ENCODE measurements at regions not wholly inside any gene's neighbourhood (a gene's known extent, or its start where the extent isn't known, plus 50 kb on each side); places are given as distances from the start of the nearest gene placed in this dataset.

GRCh38 chr2:40783704-40784103 is 331.8 kb upstream of the SLC8A1 start:
- DNase-seq (ENCODE audit: low read depth): no peak
- TF ChIP-seq, protein P1, sequence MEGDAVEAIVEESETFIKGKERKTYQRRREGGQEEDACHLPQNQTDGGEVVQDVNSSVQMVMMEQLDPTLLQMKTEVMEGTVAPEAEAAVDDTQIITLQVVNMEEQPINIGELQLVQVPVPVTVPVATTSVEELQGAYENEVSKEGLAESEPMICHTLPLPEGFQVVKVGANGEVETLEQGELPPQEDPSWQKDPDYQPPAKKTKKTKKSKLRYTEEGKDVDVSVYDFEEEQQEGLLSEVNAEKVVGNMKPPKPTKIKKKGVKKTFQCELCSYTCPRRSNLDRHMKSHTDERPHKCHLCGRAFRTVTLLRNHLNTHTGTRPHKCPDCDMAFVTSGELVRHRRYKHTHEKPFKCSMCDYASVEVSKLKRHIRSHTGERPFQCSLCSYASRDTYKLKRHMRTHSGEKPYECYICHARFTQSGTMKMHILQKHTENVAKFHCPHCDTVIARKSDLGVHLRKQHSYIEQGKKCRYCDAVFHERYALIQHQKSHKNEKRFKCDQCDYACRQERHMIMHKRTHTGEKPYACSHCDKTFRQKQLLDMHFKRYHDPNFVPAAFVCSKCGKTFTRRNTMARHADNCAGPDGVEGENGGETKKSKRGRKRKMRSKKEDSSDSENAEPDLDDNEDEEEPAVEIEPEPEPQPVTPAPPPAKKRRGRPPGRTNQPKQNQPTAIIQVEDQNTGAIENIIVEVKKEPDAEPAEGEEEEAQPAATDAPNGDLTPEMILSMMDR (IDR thresholded peaks at IDR 0.05; ENCODE audit: control insufficient read depth, insufficient read depth, low read depth, low read length, missing control alignments): no peak

GRCh38 chr2:40786636-40787035 is 334.7 kb upstream of the SLC8A1 start:
- TF ChIP-seq, protein P1 (IDR thresholded peaks at IDR 0.05; ENCODE audit: control insufficient read depth, insufficient read depth, low read depth, low read length, missing control alignments): no peak
- no peak for DNase-seq (ENCODE audit: low read depth)
- no peak overlapping the region for H3K4me3 ChIP-seq (ENCODE audit: control insufficient read depth, low read depth, low read length)

More at GRCh38 chr2:40783704-40784103, 331.8 kb upstream of the SLC8A1 start:
- H3K4me3 ChIP-seq (ENCODE audit: control insufficient read depth, low read depth, low read length): no peak overlapping the region

- no peak for DNase-seq (ENCODE audit: low read depth)
- TF ChIP-seq, protein P1 (IDR thresholded peaks at IDR 0.05; ENCODE audit: control insufficient read depth, insufficient read depth, low read depth, low read length, missing control alignments): no peak
Observed at GRCh38 chr2:40797120-40797519, 345.2 kb upstream of the SLC8A1 start.

DNA sequence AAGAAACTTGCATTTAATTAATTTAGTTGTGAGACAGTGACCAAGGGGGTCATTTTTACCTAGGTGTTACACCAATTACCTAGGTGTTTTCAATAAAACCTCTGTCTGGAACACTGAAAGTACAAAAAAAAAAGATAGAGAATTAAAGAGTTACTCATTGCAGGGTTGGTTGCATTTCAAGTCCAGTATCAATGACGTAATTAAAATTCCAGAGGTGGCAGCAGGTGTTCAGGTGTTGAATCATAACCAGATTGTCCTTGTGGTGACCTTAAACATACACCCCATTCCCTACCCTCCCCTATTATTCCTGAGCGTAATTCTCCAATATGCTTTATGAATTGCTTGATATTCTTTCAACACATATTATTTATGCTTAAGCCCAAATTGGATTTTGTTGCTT is 352.0 kb upstream of the SLC8A1 start:
- TF ChIP-seq, protein P1 (IDR thresholded peaks at IDR 0.05; ENCODE audit: control insufficient read depth, insufficient read depth, low read depth, low read length, missing control alignments): no peak
- no peak for DNase-seq (ENCODE audit: low read depth)
- H3K4me3 ChIP-seq (ENCODE audit: control insufficient read depth, low read depth, low read length): no peak overlapping the region

More at GRCh38 chr2:40797120-40797519, 345.2 kb upstream of the SLC8A1 start:
- no peak overlapping the region for H3K4me3 ChIP-seq (ENCODE audit: control insufficient read depth, low read depth, low read length)

DNA sequence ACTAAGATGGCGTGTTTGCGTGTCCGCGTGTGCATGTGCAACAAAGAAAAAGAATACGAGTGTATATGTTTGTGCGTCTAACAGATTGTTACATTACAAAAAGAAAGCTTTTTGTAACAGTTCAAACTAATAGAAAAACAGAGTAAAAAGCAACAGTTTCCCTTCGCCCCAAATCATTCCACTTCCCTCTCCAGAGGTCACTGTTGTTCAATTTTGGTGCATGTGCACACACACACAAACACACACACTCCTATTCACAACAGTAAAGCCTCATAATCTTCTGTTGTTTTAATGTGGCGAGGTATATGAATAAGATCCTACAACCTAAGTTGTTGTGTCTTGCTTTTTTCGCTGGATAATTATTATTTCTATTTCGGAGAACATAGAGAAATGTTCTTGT is 357.3 kb upstream of the SLC8A1 start:
- DNase-seq (ENCODE audit: low read depth): no peak
- H3K4me3 ChIP-seq (ENCODE audit: control insufficient read depth, low read depth, low read length): no peak overlapping the region
- TF ChIP-seq, protein P1 (IDR thresholded peaks at IDR 0.05; ENCODE audit: control insufficient read depth, insufficient read depth, low read depth, low read length, missing control alignments): no peak

DNA sequence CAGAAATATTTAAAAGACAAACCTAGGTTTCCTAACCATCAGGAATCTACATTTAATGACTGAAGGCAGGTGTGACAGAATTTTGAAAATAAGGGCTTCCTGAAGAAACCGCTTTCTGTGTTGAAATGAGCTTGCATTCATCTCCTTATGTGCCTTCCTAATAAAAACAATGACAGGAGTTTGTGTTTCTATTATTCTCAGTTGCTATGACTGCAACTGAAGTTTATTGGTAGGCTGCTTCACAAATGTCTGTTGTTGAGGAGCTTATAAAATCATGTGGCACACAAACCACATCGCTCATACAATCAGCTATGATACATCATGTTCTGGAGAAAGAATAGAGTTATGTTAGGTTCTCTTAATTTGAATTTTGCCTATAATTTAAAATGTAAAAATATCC is 362.7 kb upstream of the SLC8A1 start:
- H3K4me3 ChIP-seq (ENCODE audit: control insufficient read depth, low read depth, low read length): no peak overlapping the region
- TF ChIP-seq, protein P1 (IDR thresholded peaks at IDR 0.05; ENCODE audit: control insufficient read depth, insufficient read depth, low read depth, low read length, missing control alignments): no peak
- no peak for DNase-seq (ENCODE audit: low read depth)

- no peak overlapping the region for H3K4me3 ChIP-seq (ENCODE audit: control insufficient read depth, low read depth, low read length)
- DNase-seq (ENCODE audit: low read depth): no peak
- TF ChIP-seq, protein P1 (IDR thresholded peaks at IDR 0.05; ENCODE audit: control insufficient read depth, insufficient read depth, low read depth, low read length, missing control alignments): peak; percentile 31
Observed at GRCh38 chr2:40820319-40820718, 368.4 kb upstream of the SLC8A1 start.
